Upper lobe of right lung (tissue), 1 donor: ENCODE measurements at regions not wholly inside any gene's neighbourhood (a gene's known extent, or its start where the extent isn't known, plus 50 kb on each side); places are given as distances from the start of the nearest gene placed in this dataset.
"Not testable (repeated sequence)": the region's sequence is repeated elsewhere in the genome, so short reads cannot be mapped to it uniquely, and the experiment has no call there.

Experiments used
- ATAC-seq: fragments of 200-7000 bp; cut with Tn5 transposase; one replicate; pipeline ENCODE4 v1.9.1; 2020; ENCODE audit warnings: mild to moderate bottlenecking, moderate library complexity
- DNase-seq: peaks from one replicate; pipeline ENCODE4 v3.0.0-alpha.2; 2020
- H3K27ac ChIP-seq: fragments of 200-600 bp; one replicate; pipeline ENCODE4 v1.8.0; 2022
- H3K27me3 ChIP-seq: fragments of 200-600 bp; one replicate; pipeline ENCODE4 v1.8.0; 2022; ENCODE audit warnings: mild to moderate bottlenecking
- H3K36me3 ChIP-seq: fragments of 200-600 bp; one replicate; pipeline ENCODE4 v1.8.0; 2022
- H3K4me1 ChIP-seq: fragments of 200-600 bp; one replicate; pipeline ENCODE4 v1.8.0; 2022
- H3K4me3 ChIP-seq: fragments of 200-600 bp; one replicate; pipeline ENCODE4 v1.8.0; 2022; ENCODE audit warnings: mild to moderate bottlenecking
- H3K9me3 ChIP-seq: fragments of 200-600 bp; one replicate; pipeline ENCODE4 v1.8.0; 2022
- intact Hi-C: fragments of 100-400 bp; cut with DNase I; formaldehyde crosslinking; loops from one replicate; pipeline ENCODE4 v1.11.0; 2022
- TF ChIP-seq, protein P1 (sequence below): fragments of 200-600 bp; IDR thresholded peaks from one replicate; pipeline ENCODE4 v1.8.0; 2022; ENCODE audit warnings: antibody characterized with exemption
- donor health status: DM: no; HTN: yes; CAD: no; lungs with severe emphysema.

DNA sequence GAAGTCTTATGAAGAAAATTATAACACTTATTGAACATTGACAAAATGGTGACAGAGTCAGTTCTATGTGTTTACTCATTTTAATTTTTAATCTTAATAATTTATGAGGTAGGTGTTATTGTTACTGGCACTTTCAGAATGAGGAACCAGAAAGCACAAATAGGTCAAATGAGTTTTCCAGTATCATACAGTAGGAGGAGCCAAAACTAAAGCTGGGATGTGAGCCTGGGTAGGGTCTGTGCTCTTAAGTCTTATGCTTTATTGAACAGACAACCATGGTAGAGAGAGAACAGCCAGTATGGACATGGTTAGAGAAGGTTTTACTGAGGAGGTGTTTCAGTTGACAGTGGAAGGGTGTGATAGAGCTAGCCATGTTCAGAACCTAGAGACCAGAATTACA, 775.7 kb downstream of the TMTC2 start:
- DNase-seq = no peak
- intact Hi-C loops = no loop called here
- Histone ChIP-seq H3K27ac (no peak overlapping the region), H3K4me1 (no peaks in the 10 kb centered on the region), H3K9me3 (no peaks in the 10 kb centered on the region), H3K4me3 (no peak overlapping the region), H3K27me3 (no peaks in the 10 kb centered on the region), H3K36me3 (no peaks in the 10 kb centered on the region)
- no peak for ATAC-seq
- TF ChIP-seq, protein P1, sequence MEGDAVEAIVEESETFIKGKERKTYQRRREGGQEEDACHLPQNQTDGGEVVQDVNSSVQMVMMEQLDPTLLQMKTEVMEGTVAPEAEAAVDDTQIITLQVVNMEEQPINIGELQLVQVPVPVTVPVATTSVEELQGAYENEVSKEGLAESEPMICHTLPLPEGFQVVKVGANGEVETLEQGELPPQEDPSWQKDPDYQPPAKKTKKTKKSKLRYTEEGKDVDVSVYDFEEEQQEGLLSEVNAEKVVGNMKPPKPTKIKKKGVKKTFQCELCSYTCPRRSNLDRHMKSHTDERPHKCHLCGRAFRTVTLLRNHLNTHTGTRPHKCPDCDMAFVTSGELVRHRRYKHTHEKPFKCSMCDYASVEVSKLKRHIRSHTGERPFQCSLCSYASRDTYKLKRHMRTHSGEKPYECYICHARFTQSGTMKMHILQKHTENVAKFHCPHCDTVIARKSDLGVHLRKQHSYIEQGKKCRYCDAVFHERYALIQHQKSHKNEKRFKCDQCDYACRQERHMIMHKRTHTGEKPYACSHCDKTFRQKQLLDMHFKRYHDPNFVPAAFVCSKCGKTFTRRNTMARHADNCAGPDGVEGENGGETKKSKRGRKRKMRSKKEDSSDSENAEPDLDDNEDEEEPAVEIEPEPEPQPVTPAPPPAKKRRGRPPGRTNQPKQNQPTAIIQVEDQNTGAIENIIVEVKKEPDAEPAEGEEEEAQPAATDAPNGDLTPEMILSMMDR = no peak

DNA sequence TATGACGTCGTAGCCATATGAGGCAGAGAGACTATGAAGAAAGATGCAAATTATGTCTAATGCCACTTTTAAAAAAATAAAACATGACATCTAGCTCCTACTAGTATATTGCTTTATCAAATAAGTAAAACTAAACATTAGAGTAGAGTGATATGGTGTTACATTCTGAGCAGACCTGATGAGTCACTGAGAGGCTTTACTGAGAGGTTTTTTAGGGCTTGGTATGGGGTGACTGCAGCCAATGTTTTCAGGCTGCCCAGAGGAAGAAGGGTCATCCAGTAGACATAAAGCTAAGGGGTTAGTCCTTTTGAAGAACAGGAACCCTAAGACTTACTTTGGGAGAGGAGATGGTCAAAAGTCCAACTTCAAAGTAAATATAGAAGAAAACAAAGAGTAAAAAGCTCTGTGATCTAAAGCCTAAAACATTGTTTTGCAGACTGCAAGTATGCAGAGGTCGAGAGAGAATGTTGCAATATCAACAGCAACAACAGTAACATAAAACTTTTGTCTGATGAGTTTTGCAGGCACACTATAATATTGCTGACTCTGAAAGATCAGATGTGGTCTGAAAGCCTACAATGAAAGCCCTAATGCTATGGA, 774.7 kb downstream of the TMTC2 start:
- ATAC-seq (no peak), DNase-seq (no peak)
- TF ChIP-seq, protein P1 = no peak
- Histone ChIP-seq H3K4me1 (no peaks in the 10 kb centered on the region), H3K27me3 (no peaks in the 10 kb centered on the region), H3K4me3 (no peak overlapping the region), H3K36me3 (no peaks in the 10 kb centered on the region), H3K9me3 (no peaks in the 10 kb centered on the region), H3K27ac (no peak overlapping the region)
- intact Hi-C loops = no loop called here

DNA sequence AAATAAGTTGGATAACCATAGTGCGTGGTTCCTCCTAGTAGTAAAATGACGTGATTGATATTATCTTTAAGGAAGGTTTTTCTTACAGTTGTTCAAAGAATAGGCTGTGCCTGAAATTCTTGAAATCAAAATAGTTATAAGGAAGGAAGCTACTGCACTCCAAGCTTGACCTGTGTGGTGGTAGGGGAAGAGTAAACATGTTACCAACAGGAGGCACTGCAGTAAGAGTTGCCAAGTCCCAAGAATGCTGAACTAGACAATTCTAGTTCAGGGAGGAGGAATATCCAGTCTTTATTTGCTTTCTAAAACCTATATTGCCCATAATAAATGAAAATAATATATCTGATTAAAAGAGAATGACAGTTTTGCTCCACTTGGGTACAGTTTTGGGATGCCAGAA, 764.5 kb downstream of the TMTC2 start:
- Histone ChIP-seq H3K27ac (no peak overlapping the region), H3K36me3 (no peaks in the 10 kb centered on the region), H3K4me1 (no peaks in the 10 kb centered on the region), H3K27me3 (no peaks in the 10 kb centered on the region), H3K9me3 (no peaks in the 10 kb centered on the region), H3K4me3 (no peak overlapping the region)
- intact Hi-C loops = no loop called here
- DNase-seq (no peak), ATAC-seq (no peak)
- TF ChIP-seq, protein P1 = no peak

DNA sequence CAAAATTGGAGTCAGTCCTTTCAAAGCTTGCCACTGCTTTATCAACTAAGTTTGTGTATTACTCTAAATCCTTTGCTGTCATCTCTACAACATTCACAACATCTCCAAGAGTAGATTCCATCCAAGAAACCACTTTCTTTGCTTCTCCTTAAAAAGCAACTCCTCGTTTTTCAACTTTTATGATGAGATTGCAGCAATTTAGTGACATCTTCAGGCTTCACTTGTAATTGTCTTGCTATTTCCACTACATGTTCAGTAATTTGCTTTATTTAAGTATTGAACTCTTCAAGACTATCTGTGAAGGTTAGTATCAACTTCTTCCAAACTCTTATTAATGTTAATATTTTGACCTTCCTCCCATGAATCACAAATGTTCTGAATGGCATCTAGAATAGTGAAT, 747.9 kb downstream of the TMTC2 start:
- no peak for DNase-seq
- Histone ChIP-seq H3K4me3 (no peak overlapping the region), H3K27me3 (no peaks in the 10 kb centered on the region), H3K36me3 (no peaks in the 10 kb centered on the region), H3K27ac (no peak overlapping the region), H3K9me3 (no peaks in the 10 kb centered on the region), H3K4me1 (no peaks in the 10 kb centered on the region)
- no peak for ATAC-seq
- TF ChIP-seq, protein P1 = no peak
- intact Hi-C loops = no loop called here

DNA sequence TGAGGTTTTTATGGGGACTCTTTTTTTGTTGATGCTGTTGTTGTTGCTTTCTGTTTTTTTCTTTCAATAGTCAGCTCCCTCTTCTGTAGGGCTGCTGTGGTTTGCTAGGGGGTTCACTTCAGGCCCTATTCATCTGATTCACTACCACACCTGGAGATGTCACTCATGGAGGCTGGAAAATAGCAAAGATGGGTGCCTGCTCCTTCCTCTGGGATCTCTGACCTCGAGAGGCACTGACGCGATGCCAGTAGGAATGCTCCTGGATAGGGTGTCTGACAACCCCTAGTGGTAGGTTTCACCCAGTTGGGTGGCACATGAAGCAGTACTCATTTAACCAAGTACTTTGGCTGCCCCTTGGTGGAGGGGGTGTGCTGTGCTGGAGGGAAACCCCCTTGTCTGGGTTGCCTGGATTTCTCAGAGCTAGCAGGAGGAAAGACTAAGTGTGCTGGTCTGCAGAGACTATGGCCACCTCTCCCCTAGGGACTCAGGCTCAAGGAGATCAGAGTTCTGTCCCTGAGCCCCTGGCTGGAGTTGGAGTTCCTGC, 745.5 kb downstream of the TMTC2 start:
- ATAC-seq = peak; percentile 21
- H3K27me3 ChIP-seq = no peaks in the 10 kb centered on the region
- no peak overlapping the region for H3K27ac ChIP-seq
- no peak for DNase-seq
- H3K4me1 ChIP-seq = no peaks in the 10 kb centered on the region
- H3K4me3 ChIP-seq = no peak overlapping the region
- intact Hi-C loops = no loop called here
- TF ChIP-seq, protein P1 = no peak
- no peaks in the 10 kb centered on the region for H3K36me3 ChIP-seq
- H3K9me3 ChIP-seq = no peaks in the 10 kb centered on the region

DNA sequence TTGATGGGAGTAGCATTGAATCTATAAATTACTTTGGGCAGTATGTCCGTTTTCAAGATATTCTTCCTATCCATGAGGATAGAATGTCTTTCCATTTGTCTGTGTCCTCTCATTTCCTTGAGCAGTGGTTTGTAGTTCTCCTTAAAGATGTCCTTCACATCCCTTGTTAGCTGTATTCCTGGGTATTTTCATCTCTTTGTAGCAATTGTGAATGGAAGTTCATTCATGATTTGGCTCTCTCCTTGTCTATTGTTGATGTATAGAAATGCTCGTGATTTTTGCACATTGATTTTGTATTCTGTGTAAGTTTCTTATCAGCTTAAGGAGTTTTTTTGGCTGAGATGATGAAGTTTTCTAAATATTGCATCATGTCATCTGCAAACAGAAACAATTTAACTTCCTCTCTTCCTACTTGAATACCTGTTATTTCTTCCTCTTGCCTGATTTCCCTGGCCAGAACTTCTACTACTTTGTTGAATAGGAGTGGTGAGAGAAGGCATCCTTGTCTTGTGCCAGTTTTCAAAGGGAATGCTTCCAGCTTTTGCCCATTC, 741.0 kb downstream of the TMTC2 start:
- DNase-seq, H3K4me3 ChIP-seq, ATAC-seq, H3K27me3 ChIP-seq, H3K36me3 ChIP-seq, intact Hi-C loops, H3K27ac ChIP-seq, H3K9me3 ChIP-seq, H3K4me1 ChIP-seq: not testable (repeated sequence)
